Ectodermal cell (in vitro differentiated cells): ENCODE measurements at regions not wholly inside any gene's neighbourhood (a gene's known extent, or its start where the extent isn't known, plus 50 kb on each side); places are given as distances from the start of the nearest gene placed in this dataset.

Source experiments
- H3K27ac ChIP-seq: 2 replicates; pipeline ENCODE4 v1.7.0; 2013; ENCODE audit warnings: mild to moderate bottlenecking, low read depth, low read length; ENCODE audit not compliant: insufficient read depth, poor library complexity, severe bottlenecking
- H3K27me3 ChIP-seq: 2 replicates; pipeline ENCODE4 v1.7.0; 2013; ENCODE audit warnings: mild to moderate bottlenecking, low read length; ENCODE audit not compliant: insufficient read depth, control insufficient read depth, poor library complexity, severe bottlenecking
- H3K36me3 ChIP-seq: one replicate; pipeline ENCODE4 v1.7.0; 2013; ENCODE audit warnings: low read length; ENCODE audit not compliant: control insufficient read depth, insufficient read depth
- H3K4me1 ChIP-seq: one replicate; pipeline ENCODE4 v1.7.0; 2013; ENCODE audit warnings: low read length; ENCODE audit not compliant: control insufficient read depth, insufficient read depth
- H3K4me3 ChIP-seq: 2 replicates; pipeline ENCODE4 v1.7.0; 2013; ENCODE audit warnings: low read depth, low read length, control low read depth; ENCODE audit not compliant: insufficient read depth
- H3K9me3 ChIP-seq: 2 replicates; pipeline ENCODE4 v1.7.0; 2013; ENCODE audit warnings: mild to moderate bottlenecking, low read length, moderate library complexity; ENCODE audit not compliant: control insufficient read depth
- WGBS, 2 experiments: methylation state at CpG; one replicate each; pipeline ENCODE4 v1.1.7; 2013; ENCODE audit warnings: missing lambda C conversion rate in 2 of 2; 5-methylcytosine and 5-hydroxymethylcytosine counted together

GRCh38 chr1:224533517-224533916 lies 82.6 kb upstream of the CNIH3 start:
- no peak overlapping the region for H3K4me3 ChIP-seq
- H3K27me3 ChIP-seq: no peaks in the 10 kb centered on the region
- H3K27ac ChIP-seq: no peak overlapping the region
- WGBS, 2 experiments: 93% methylated on average over 6 of the region's 6 CpGs
- H3K9me3 ChIP-seq: no peaks in the 10 kb centered on the region
- no peaks in the 10 kb centered on the region for H3K36me3 ChIP-seq
- no peaks in the 10 kb centered on the region for H3K4me1 ChIP-seq

GRCh38 chr1:224534731-224535130 lies 81.4 kb upstream of the CNIH3 start:
- H3K4me3 ChIP-seq: no peak overlapping the region
- no peaks in the 10 kb centered on the region for H3K9me3 ChIP-seq
- WGBS, 2 experiments: 93% methylated on average over 3 of the region's 3 CpGs
- H3K27ac ChIP-seq: no peak overlapping the region
- H3K36me3 ChIP-seq: no peaks in the 10 kb centered on the region
- H3K4me1 ChIP-seq: no peaks in the 10 kb centered on the region
- H3K27me3 ChIP-seq: no peaks in the 10 kb centered on the region

- no peak overlapping the region for H3K4me3 ChIP-seq
- H3K27me3 ChIP-seq: no peaks in the 10 kb centered on the region
- no peaks in the 10 kb centered on the region for H3K4me1 ChIP-seq
- WGBS, 2 experiments: 91 to 95% methylated on average over 7 of the region's 7 CpGs
- H3K9me3 ChIP-seq: no peaks in the 10 kb centered on the region
- H3K36me3 ChIP-seq: no peaks in the 10 kb centered on the region
- no peak overlapping the region for H3K27ac ChIP-seq
These were observed 80.5 kb upstream of the CNIH3 start for GRCh38 chr1:224535641-224536040.

GRCh38 chr1:224539971-224540370 lies 76.1 kb upstream of the CNIH3 start:
- no peaks in the 10 kb centered on the region for H3K9me3 ChIP-seq
- H3K27me3 ChIP-seq: no peaks in the 10 kb centered on the region
- no peak overlapping the region for H3K27ac ChIP-seq
- H3K4me3 ChIP-seq: no peak overlapping the region
- WGBS, 2 experiments: 77 to 82% methylated on average over 4 of the region's 4 CpGs
- H3K36me3 ChIP-seq: no peaks in the 10 kb centered on the region
- no peaks in the 10 kb centered on the region for H3K4me1 ChIP-seq

- Histone ChIP-seq H3K27me3 (no peaks in the 10 kb centered on the region), H3K9me3 (no peaks in the 10 kb centered on the region), H3K4me1 (no peaks in the 10 kb centered on the region), H3K27ac (no peak overlapping the region), H3K4me3 (no peak overlapping the region), H3K36me3 (no peaks in the 10 kb centered on the region)
- WGBS, 2 experiments: 80% methylated on average over 1 of the region's 1 CpG; no CpG with 5 or more reads in 1 of the 2 experiments
These were observed 75.6 kb upstream of the CNIH3 start for GRCh38 chr1:224540535-224540934.

- WGBS, 2 experiments: 89 to 91% methylated on average over 3 of the region's 3 CpGs
These were observed 74.9 kb upstream of the CNIH3 start for GRCh38 chr1:224541072-224541790.

GRCh38 chr1:224541901-224542630 lies 74.1 kb upstream of the CNIH3 start:
- Histone ChIP-seq H3K36me3 (no peaks in the 10 kb centered on the region), H3K27me3 (no peaks in the 10 kb centered on the region), H3K4me1 (no peaks in the 10 kb centered on the region), H3K9me3 (no peaks in the 10 kb centered on the region), H3K27ac (no peak overlapping the region), H3K4me3 (no peak overlapping the region)
- WGBS, 2 experiments: 94 to 98% methylated on average over 5 of the region's 5 CpGs

More at GRCh38 chr1:224541072-224541790, 74.9 kb upstream of the CNIH3 start:
- Histone ChIP-seq H3K4me3 (no peak overlapping the region), H3K4me1 (no peaks in the 10 kb centered on the region), H3K9me3 (no peaks in the 10 kb centered on the region), H3K36me3 (no peaks in the 10 kb centered on the region), H3K27me3 (no peaks in the 10 kb centered on the region), H3K27ac (no peak overlapping the region)

- H3K27ac ChIP-seq: no peak overlapping the region
- no peaks in the 10 kb centered on the region for H3K9me3 ChIP-seq
- no peak overlapping the region for H3K4me3 ChIP-seq
- WGBS, 2 experiments: 86 to 94% methylated on average over 6 to 7 of the region's 7 CpGs
- no peaks in the 10 kb centered on the region for H3K4me1 ChIP-seq
- H3K27me3 ChIP-seq: no peaks in the 10 kb centered on the region
- H3K36me3 ChIP-seq: no peaks in the 10 kb centered on the region
These were observed 73.2 kb upstream of the CNIH3 start for GRCh38 chr1:224542783-224543440.

GRCh38 chr1:224543453-224543852 lies 72.7 kb upstream of the CNIH3 start:
- no peaks in the 10 kb centered on the region for H3K27me3 ChIP-seq
- no peak overlapping the region for H3K27ac ChIP-seq
- 83 to 100% methylated on average over 1 of the region's 1 CpG for WGBS, 2 experiments
- no peaks in the 10 kb centered on the region for H3K4me1 ChIP-seq
- no peak overlapping the region for H3K4me3 ChIP-seq
- no peaks in the 10 kb centered on the region for H3K9me3 ChIP-seq
- H3K36me3 ChIP-seq: no peaks in the 10 kb centered on the region
